Neural cell (in vitro differentiated cells): ENCODE measurements at regions not wholly inside any gene's neighbourhood (a gene's known extent, or its start where the extent isn't known, plus 50 kb on each side); places are given as distances from the start of the nearest gene placed in this dataset.

Source experiments
- CTCF ChIP-seq: fragments of 450-650 bp; IDR thresholded peaks from 2 replicates; pipeline ENCODE4 v1.5.1; 2014; ENCODE audit warnings: antibody characterized with exemption, mild to moderate bottlenecking, moderate library complexity; ENCODE audit not compliant: poor library complexity, severe bottlenecking
- RAD21 ChIP-seq: fragments of 450-650 bp; conservative IDR thresholded peaks from 2 replicates; pipeline ENCODE4 v1.6.1; 2014; ENCODE audit warnings: antibody characterized with exemption, mild to moderate bottlenecking, moderate library complexity
- TAF1 ChIP-seq: IDR thresholded peaks from 2 replicates; pipeline ENCODE4 v1.6.1; 2012; ENCODE audit warnings: low read depth

- TF ChIP-seq CTCF (no peak), RAD21 (no peak), TAF1 (no peak)
Observed at GRCh38 chr3:86830566-86830965, 160.4 kb downstream of the VGLL3 start.
